DMS153 treated with DMSO at 0.1 percent for 48 hours (cell line): ENCODE measurements at regions not wholly inside any gene's neighbourhood (a gene's known extent, or its start where the extent isn't known, plus 50 kb on each side); places are given as distances from the start of the nearest gene placed in this dataset.

Source experiments
- DNase-seq: peaks from one replicate; lab custom pipeline; 2025; ENCODE audit not compliant: unreplicated experiment; lab: John Stamatoyannopoulos, UW

- DNase-seq, result no peak
Measured at GRCh38 chr7:22565315-22565811, 65.4 kb upstream of the STEAP1B start.

- peak; percentile 23 for DNase-seq
Measured at GRCh38 chr7:22564511-22565045, 64.6 kb upstream of the STEAP1B start.

GRCh38 chr7:22563621-22564241, 63.7 kb upstream of the STEAP1B start:
- DNase-seq, result peak; percentile 19

DNA sequence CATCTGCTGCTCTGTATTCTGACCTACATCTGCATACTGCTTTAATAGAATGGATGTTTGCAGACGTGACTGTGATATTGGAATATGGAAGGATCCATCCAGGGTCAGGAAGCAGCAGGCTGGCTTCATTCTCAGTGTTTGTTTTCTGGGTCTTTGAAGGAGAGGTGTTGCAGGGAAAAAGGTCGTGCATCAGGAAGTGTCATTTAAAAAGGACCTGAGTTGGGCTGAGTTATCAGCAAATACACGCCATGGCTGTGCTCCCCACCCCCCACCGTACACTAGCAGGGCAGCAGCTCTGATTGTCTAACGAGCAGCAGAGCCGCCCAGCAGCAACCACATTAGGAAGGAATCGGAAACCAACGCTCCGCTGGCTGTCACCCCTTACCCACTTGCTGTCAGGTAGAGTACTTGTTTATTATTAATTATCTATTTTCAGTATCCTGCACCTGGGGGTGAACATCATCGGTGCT, 63.1 kb upstream of the STEAP1B start:
- peak; percentile 37 for DNase-seq

DNA sequence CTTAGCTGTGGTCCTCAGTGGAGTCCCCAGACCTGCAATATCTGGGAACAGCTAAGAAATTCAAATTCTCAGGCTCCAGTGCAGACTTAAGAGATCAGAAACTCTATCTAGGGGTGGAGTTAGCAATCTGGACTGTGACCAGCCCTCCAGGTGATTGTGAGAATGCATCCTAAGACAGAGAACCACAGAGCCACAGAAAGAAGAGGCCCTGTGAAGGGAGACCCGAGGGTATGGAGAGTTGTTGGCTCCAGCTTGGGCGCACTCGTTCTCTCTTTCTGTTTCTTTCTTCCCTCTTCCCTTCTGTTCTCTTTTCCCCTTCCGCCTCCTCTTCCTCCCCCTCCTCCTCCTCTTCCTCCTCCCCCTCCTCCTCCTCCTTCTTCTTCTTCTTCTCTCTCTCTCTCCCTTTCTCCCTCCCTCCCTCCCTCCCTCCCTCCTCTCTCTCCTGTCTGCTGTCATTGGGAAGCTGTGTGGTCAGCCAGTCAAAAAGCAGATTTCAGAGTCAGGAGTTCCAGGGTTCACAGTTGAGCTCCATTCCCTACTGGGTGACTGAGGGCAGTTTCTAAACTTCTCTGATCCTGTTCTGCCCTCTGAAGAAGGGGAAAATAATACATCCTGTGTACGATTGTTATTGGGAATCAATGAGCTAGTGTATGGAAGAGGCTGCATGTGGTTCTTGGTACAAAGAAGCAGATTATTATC, 62.1 kb upstream of the STEAP1B start:
- no peak for DNase-seq

DNA sequence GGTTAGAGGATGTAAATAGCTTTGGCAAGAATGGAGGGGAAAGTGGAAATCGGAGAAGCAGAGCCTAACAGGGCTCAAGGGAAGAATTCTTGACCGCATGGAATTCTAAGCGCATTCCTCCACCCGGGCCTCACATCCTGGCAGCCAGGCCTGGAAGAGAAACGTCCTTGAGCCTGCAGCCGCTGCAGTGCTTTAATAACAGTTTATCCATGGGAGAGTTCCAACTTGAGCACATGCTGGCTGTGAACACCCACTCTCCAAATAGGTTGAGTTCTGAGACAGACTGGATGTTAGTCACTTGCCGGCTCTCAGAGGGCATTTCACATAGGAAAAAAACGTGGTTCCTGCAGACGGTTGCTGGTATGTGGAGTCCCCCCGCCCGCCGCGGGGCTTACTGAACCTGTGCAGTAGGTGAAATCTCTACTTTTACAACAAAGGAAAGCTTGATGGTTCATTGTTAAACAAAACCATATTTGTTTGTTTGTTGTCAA, 61.4 kb upstream of the STEAP1B start:
- DNase-seq, result peak; percentile 26

DNA sequence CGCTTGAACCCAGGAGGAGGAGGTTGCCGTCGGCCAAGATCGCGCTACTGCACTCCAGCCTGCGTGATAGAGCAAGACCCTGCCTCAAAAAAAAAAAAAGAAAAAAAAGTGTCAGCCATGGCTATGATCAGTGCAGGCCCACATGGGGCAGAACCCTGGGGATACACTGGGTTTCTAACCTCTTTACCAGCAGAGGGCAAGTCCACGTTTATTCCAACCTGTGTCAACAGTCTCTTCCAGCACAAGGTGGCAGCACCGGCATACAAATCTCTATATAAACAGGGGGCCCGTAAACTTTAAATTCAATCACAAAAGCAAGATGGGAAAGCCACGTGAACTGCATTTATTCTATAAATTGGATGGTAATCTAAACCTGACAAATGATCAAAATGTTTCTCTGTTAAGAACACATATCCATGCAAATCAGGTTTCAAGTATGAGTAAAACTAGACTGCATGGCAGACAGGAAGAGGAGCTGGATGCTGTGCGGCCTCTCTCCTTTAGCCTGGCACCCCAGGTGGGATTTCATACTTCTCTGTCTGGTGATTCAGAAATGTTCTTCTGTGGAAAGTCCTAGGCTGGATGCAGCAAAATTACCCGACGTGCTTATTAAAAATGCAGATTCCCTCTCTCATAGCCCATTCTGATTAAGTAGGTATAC, 60.0 kb upstream of the STEAP1B start:
- DNase-seq, result peak; percentile 93

- no peak for DNase-seq
Measured at GRCh38 chr7:22557167-22557566, 57.2 kb upstream of the STEAP1B start.

DNA sequence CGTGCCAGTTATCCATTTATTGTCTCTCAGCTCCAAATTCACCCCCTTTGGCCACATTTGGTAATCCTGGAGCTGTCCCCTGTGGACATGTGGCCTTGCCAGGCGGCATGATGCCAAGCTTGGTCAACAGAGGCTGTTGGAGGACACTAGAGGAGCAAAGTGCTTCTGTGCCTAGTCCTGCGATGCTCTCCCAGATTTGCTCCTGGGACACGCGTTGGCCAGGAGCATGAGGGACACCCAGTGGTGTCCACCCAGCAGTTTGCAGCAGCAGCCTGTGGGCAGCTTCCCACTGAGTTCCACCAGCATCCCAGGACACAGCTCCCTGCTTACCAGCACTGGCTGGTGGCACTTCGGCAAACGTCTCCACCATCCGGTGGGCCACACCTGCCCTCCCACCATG, 55.5 kb upstream of the STEAP1B start:
- DNase-seq, result no peak

- no peak for DNase-seq
Measured at GRCh38 chr7:22554184-22554583, 54.2 kb upstream of the STEAP1B start.

DNA sequence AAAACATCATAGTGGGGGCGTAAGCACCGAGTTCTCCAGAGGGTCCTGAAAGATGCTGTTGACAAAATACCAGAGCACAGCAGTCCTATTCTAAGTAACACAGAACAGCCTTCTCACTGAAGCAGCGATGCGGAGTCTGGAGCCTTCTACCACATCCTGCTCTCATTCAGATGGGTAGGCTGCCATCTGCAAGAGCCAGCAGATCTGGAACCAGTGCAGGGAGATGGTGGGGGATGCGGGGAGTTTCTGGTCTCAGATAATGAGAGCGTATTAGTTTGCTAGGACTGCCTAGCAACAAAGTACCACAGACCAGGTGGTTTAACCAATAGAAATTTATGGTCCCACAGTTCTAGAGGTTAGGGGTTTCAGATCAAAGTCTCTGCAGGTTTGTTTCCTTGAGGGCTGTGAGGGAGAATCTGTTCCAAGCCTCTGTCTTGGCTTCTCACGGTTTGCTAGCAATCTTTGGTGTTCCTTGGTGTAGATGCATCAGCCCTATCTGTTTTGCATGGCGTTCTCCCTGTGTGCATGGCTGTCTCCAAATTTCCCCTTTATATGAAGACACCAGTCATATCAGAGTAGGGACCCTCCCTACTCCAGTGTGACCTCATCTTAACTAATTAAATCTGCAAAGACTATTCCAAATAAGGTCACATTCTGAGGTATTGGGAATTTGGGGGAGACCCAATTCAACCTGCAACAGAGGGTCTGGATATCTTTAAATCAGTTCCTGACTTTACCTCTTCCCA, 52.0 kb upstream of the STEAP1B start:
- no peak for DNase-seq

- DNase-seq, result no peak
Measured at GRCh38 chr7:22550514-22551030, 50.6 kb upstream of the STEAP1B start.

GRCh38 chr7:22549667-22550513, 49.9 kb upstream of the STEAP1B start:
- DNase-seq, result peak; percentile 60
